ENCODE measurements at regions not wholly inside any gene's neighbourhood (a gene's known extent, or its start where the extent isn't known, plus 50 kb on each side); places are given as distances from the start of the nearest gene placed in this dataset.

GRCh38 chr18:73597832-73598615 is 549.6 kb downstream of the FBXO15 start:
- no peak overlapping the region for H3K27ac ChIP-seq (ENCODE audit: low read depth, low read length)
- peaks cover 12 to 34% of the 10 kb centered on the region in 2 experiments; a peak in 3 of 4 replicates for H3K9me3 ChIP-seq (ENCODE audit: control insufficient read depth in 1 of 2, insufficient read depth in 1 of 2, low read depth in 1 of 2, low read length in 2 of 2)
- ChIA-PET CTCF (no interaction called here), POLR2A (no interaction called here), RAD21 (ENCODE audit: low non-redundant PET in 1 of 2, low total read pairs in 2 of 2, uncharacterized antibody in 2 of 2, unreplicated experiment in 2 of 2) (no interaction called here)
- H3K9me2 ChIP-seq (ENCODE audit: insufficient read depth), result no peaks in the 10 kb centered on the region
- H3K79me2 ChIP-seq (ENCODE audit: insufficient read depth, low read length), result no peaks in the 10 kb centered on the region
- no peaks in the 10 kb centered on the region for H4K20me1 ChIP-seq (ENCODE audit: insufficient read depth)
- no peaks in the 10 kb centered on the region for H3K27me3 ChIP-seq (ENCODE audit: insufficient read depth, low read length)
- TF ChIP-seq CEBPB (IDR thresholded peaks at IDR 0.05; ENCODE audit: low read depth) (no peak), EZH2phosphoT487 (IDR thresholded peaks at IDR 0.05; ENCODE audit: borderline replicate concordance) (no peak), YY1 (IDR thresholded peaks at IDR 0.05; ENCODE audit: extremely low read depth, insufficient replicate concordance, low read depth, low read length) (no peak), EZH2 (IDR thresholded peaks at IDR 0.05) (no peak), ZFX (IDR thresholded peaks at IDR 0.05) (no peak), TCF7L2 (IDR thresholded peaks at IDR 0.05; ENCODE audit: borderline replicate concordance, extremely low read depth, insufficient read depth, insufficient read length) (no peak), ZBTB33 (IDR thresholded peaks at IDR 0.05; ENCODE audit: extremely low read depth, insufficient replicate concordance, low read length) (no peak), EGR1 (IDR thresholded peaks at IDR 0.05; ENCODE audit: low read depth) (no peak), CBX3 (IDR thresholded peaks at IDR 0.05; ENCODE audit: low read depth) (no peak), POLR2A (IDR thresholded peaks at IDR 0.05; ENCODE audit: borderline replicate concordance, extremely low read depth, insufficient read depth, insufficient read length) (no peak), ZNF274 (IDR thresholded peaks at IDR 0.05; ENCODE audit: low read depth, low read length) (no peak), ELF1 (IDR thresholded peaks at IDR 0.05; ENCODE audit: borderline replicate concordance, low read depth) (no peak), REST (IDR thresholded peaks at IDR 0.05; ENCODE audit: low read depth) (no peak), FOSL1 (IDR thresholded peaks at IDR 0.05; ENCODE audit: low read depth) (no peak), CTCF (IDR thresholded peaks at IDR 0.05 in 2 of 3, conservative IDR thresholded peaks at IDR 0.05 in 1 of 3; ENCODE audit: borderline replicate concordance in 1 of 3, insufficient read depth in 1 of 3, low read depth in 2 of 3, low read length in 2 of 3) (no peak)
- TF ChIP-seq, protein P1, sequence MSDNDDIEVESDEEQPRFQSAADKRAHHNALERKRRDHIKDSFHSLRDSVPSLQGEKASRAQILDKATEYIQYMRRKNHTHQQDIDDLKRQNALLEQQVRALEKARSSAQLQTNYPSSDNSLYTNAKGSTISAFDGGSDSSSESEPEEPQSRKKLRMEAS (IDR thresholded peaks at IDR 0.05), result no peak
- TF ChIP-seq, protein P2, sequence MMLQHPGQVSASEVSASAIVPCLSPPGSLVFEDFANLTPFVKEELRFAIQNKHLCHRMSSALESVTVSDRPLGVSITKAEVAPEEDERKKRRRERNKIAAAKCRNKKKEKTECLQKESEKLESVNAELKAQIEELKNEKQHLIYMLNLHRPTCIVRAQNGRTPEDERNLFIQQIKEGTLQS (IDR thresholded peaks at IDR 0.05), result no peak
- H3K4me3 ChIP-seq (replicated peaks in 1 of 2; ENCODE audit: low read depth in 1 of 2, low read length in 2 of 2), result no peak overlapping the region
- H3K36me3 ChIP-seq (ENCODE audit: control insufficient read depth in 1 of 2, insufficient read depth in 2 of 2, low read length in 2 of 2), result no peaks in the 10 kb centered on the region
- no peak overlapping the region for H2AFZ ChIP-seq (ENCODE audit: low read depth, low read length, poor library complexity, severe bottlenecking)
- ATAC-seq (no peak), DNase-seq (ENCODE audit: low read depth, low spot score) (no peak)
- H3K4me2 ChIP-seq (ENCODE audit: low read length), result no peak overlapping the region
- no peak overlapping the region for H3K9ac ChIP-seq (ENCODE audit: low read length)
- intact Hi-C loops (cut with micrococcal nuclease), result no loop called here
- BruUV-seq (replicated peaks), result no TSS peak
- H3K4me1 ChIP-seq (ENCODE audit: control insufficient read depth in 1 of 2, insufficient read depth in 2 of 2, low read length in 2 of 2), result no peaks in the 10 kb centered on the region
